Osteoblast (primary cell): ENCODE measurements at regions not wholly inside any gene's neighbourhood (a gene's known extent, or its start where the extent isn't known, plus 50 kb on each side); places are given as distances from the start of the nearest gene placed in this dataset.

Source experiments
- DNase-seq: peaks from one replicate; pipeline ENCODE4 v3.0.0; 2011; ENCODE audit warnings: low spot score, mixed read lengths; ENCODE audit not compliant: insufficient read length; ENCODE audit errors: missing footprints
- H2AFZ ChIP-seq: 2 replicates; pipeline ENCODE4 v1.6.0; 2011; ENCODE audit warnings: mild to moderate bottlenecking, low read length
- H3K27ac ChIP-seq: 2 replicates; pipeline ENCODE4 v1.5.1; 2011; ENCODE audit warnings: mild to moderate bottlenecking, low read depth, low read length, moderate library complexity
- H3K27me3 ChIP-seq: 2 replicates; pipeline ENCODE4 v1.6.0; 2012; ENCODE audit warnings: mild to moderate bottlenecking, control low read depth, inconsistent platforms, low read length, moderate library complexity; ENCODE audit not compliant: insufficient read depth
- H3K36me3 ChIP-seq: 2 replicates; pipeline ENCODE4 v1.5.1; 2011; ENCODE audit warnings: mild to moderate bottlenecking, low read length, control low read depth, moderate library complexity; ENCODE audit not compliant: insufficient read depth
- H3K4me1 ChIP-seq: 2 replicates; pipeline ENCODE4 v1.5.1; 2011; ENCODE audit warnings: mild to moderate bottlenecking, low read length, control low read depth, moderate library complexity; ENCODE audit not compliant: insufficient read depth
- H3K4me2 ChIP-seq: 2 replicates; pipeline ENCODE4 v1.6.0; 2011; ENCODE audit warnings: mild to moderate bottlenecking, low read length; ENCODE audit not compliant: insufficient read depth
- H3K4me3 ChIP-seq: fragments of 200-600 bp; sonication (generic); 3 replicates; pipeline ENCODE4 v1.5.1; 2012; ENCODE audit warnings: mild to moderate bottlenecking, low read length, inconsistent platforms; ENCODE audit not compliant: insufficient read depth
- H3K79me2 ChIP-seq: 2 replicates; pipeline ENCODE4 v1.6.0; 2012; ENCODE audit warnings: mild to moderate bottlenecking, low read length, control low read depth, inconsistent platforms; ENCODE audit not compliant: insufficient read depth
- H3K9me3 ChIP-seq: 2 replicates; pipeline ENCODE4 v1.5.1; 2011; ENCODE audit warnings: low read depth, low read length, control low read depth
- H4K20me1 ChIP-seq: 2 replicates; pipeline ENCODE4 v1.6.0; 2012; ENCODE audit warnings: mild to moderate bottlenecking, low read length, control low read depth; ENCODE audit not compliant: insufficient read depth
- TF ChIP-seq, protein P1 (sequence below): IDR thresholded peaks from 2 replicates; pipeline ENCODE4 v1.5.1; 2011; ENCODE audit warnings: mild to moderate bottlenecking, low read depth, low read length, moderate library complexity; ENCODE audit errors: extremely low read depth

DNA sequence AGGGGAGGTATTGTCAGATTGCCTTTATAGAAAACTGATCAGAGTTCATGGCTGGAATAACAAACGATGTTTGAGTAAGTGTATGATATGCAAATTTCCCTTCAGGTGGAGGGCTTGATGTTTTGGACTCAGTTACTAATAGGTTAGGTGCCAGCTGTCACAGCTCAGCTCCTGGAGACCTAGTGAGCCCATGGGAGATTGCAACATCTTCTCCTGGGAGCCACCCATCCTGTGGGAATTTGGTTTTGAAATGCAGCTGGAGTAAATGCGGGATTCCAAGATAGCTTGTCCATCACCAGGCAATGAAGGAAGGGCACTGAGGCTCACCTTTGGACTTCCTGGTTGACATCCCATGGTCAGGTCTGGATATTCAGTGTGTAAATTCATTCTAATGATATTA is 211.4 kb upstream of the NRIP1 start:
- no peaks in the 10 kb centered on the region for H3K79me2 ChIP-seq
- no peak overlapping the region for H3K27ac ChIP-seq
- H3K36me3 ChIP-seq, result no peaks in the 10 kb centered on the region
- DNase-seq, result no peak
- H3K27me3 ChIP-seq, result no peaks in the 10 kb centered on the region
- no peaks in the 10 kb centered on the region for H3K4me1 ChIP-seq
- H2AFZ ChIP-seq, result no peak overlapping the region
- no peak overlapping the region for H3K4me3 ChIP-seq
- H3K4me2 ChIP-seq, result no peak overlapping the region
- H4K20me1 ChIP-seq, result no peaks in the 10 kb centered on the region
- TF ChIP-seq, protein P1, sequence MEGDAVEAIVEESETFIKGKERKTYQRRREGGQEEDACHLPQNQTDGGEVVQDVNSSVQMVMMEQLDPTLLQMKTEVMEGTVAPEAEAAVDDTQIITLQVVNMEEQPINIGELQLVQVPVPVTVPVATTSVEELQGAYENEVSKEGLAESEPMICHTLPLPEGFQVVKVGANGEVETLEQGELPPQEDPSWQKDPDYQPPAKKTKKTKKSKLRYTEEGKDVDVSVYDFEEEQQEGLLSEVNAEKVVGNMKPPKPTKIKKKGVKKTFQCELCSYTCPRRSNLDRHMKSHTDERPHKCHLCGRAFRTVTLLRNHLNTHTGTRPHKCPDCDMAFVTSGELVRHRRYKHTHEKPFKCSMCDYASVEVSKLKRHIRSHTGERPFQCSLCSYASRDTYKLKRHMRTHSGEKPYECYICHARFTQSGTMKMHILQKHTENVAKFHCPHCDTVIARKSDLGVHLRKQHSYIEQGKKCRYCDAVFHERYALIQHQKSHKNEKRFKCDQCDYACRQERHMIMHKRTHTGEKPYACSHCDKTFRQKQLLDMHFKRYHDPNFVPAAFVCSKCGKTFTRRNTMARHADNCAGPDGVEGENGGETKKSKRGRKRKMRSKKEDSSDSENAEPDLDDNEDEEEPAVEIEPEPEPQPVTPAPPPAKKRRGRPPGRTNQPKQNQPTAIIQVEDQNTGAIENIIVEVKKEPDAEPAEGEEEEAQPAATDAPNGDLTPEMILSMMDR, result no peak
- no peaks in the 10 kb centered on the region for H3K9me3 ChIP-seq

DNA sequence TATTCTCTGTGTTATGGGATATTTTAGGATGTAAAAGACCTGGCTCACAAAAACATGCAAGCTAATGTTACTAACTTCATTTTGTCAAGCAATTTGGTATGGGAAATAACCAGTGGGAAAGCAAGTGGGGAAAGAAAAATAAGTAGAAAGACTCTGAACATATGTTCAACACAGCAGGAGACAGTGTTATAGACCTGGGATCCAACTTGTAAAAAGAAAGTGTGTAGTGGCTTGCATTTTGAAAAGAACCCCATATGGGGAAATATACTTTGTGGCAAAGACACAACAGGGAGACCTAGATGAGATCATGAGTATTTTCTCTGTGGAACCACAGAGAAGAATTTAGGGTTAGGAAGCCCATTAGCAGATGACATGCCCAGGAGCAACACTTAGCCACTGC is 212.7 kb upstream of the NRIP1 start:
- Histone ChIP-seq H4K20me1 (no peaks in the 10 kb centered on the region), H3K27me3 (no peaks in the 10 kb centered on the region), H3K36me3 (no peaks in the 10 kb centered on the region), H3K79me2 (no peaks in the 10 kb centered on the region), H3K27ac (no peak overlapping the region), H3K4me1 (no peaks in the 10 kb centered on the region), H3K4me2 (no peak overlapping the region), H3K9me3 (no peaks in the 10 kb centered on the region), H2AFZ (no peak overlapping the region), H3K4me3 (no peak overlapping the region)
- DNase-seq, result no peak
- TF ChIP-seq, protein P1, result no peak

DNA sequence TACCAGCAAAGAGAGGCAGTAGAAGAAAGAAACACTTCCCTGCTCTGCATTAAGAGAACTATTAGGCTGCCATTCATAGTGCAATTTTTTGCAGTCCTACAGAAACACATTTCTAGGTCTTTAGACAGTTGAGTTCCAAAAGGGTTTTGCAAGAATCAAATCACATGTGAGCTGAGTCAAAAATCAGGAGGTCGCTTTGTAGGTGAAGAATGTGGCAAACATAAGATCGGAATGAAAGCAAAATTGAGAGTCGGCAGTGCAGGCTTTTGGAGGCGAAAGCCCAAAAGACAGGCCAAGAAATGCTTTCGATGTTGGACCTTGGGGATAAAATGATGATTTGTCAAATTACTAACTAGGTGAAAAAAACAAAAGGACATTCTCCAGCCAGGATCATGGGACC is 213.5 kb upstream of the NRIP1 start:
- no peak overlapping the region for H3K4me2 ChIP-seq
- no peaks in the 10 kb centered on the region for H3K9me3 ChIP-seq
- no peak for DNase-seq
- no peaks in the 10 kb centered on the region for H3K79me2 ChIP-seq
- H3K4me3 ChIP-seq, result no peak overlapping the region
- H3K27me3 ChIP-seq, result no peaks in the 10 kb centered on the region
- TF ChIP-seq, protein P1, result no peak
- no peaks in the 10 kb centered on the region for H3K36me3 ChIP-seq
- no peaks in the 10 kb centered on the region for H4K20me1 ChIP-seq
- no peaks in the 10 kb centered on the region for H3K4me1 ChIP-seq
- no peak overlapping the region for H3K27ac ChIP-seq
- no peak overlapping the region for H2AFZ ChIP-seq

DNA sequence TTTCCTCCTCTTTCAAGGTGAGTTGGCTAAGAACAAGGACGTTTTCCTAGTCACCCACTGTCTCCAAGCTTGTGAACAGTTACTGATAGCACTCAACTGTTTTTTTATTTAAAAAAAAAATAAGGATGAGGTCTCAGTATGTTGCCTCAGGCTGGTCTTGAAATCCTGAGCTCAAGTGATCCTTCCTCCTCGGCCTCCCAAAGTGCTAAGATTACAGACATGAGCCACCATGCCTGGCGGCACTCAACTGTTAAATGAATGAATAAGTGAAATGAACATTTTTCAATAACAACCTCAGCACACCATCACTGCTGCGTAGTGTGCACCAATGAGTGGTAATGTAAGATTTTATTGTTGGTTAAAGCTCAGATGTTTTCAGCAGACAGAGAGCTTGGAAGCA is 214.1 kb upstream of the NRIP1 start:
- Histone ChIP-seq H3K4me3 (no peak overlapping the region), H3K27me3 (no peaks in the 10 kb centered on the region), H4K20me1 (no peaks in the 10 kb centered on the region), H3K4me2 (no peak overlapping the region), H3K9me3 (no peaks in the 10 kb centered on the region), H2AFZ (no peak overlapping the region), H3K4me1 (no peaks in the 10 kb centered on the region), H3K79me2 (no peaks in the 10 kb centered on the region), H3K27ac (no peak overlapping the region), H3K36me3 (no peaks in the 10 kb centered on the region)
- TF ChIP-seq, protein P1, result no peak
- DNase-seq, result peak; percentile 45
